HG03097 (cell line): ENCODE measurements at regions not wholly inside any gene's neighbourhood (a gene's known extent, or its start where the extent isn't known, plus 50 kb on each side); places are given as distances from the start of the nearest gene placed in this dataset.

ENCODE experiments used
- ATAC-seq: cut with Tn5 transposase; IDR thresholded peaks from one replicate; pipeline ENCODE4 v1.9.1; 2021; ENCODE audit not compliant: unreplicated experiment, low FRiP score

GRCh38 chr15:46461416-46461815 lies 826.6 kb downstream of the SQOR start:
- ATAC-seq: no peak

DNA sequence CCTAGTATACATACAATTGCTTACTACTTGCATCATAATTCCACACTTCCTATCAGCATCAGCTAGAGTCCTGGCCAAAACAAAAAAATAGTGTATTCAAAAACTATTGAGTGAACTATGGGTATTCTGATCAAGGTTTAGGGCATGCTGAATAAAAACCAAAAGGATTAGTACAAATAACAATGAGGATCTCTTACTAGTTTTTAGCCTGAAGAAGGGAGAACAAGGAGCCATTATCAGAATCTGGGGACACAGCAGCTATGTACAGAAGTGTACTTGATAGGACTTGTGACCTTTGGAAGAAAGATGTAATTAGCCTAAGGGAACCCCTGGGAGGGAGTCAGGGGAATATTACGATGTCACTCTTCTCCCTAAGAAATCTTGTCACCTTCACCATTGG lies 832.2 kb downstream of the SQOR start:
- no peak for ATAC-seq

DNA sequence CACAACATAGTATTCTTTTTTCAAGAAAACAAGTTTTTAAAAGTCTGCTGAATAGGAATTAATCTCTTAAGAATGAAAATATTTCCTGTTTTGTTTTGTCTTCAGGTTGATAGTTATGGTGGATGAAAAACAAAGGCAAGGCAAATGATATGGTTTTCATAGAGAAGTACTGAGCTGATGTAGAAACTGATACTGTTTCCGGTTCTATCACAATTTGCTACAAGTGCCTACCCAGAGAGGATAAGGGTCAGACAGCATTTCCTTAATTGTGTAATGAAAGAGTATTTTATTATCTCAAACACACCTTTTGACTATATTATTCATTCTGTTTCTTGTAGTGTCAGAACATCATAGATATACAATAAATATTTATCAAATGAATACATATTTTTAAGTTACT lies 836.3 kb downstream of the SQOR start:
- no peak for ATAC-seq

DNA sequence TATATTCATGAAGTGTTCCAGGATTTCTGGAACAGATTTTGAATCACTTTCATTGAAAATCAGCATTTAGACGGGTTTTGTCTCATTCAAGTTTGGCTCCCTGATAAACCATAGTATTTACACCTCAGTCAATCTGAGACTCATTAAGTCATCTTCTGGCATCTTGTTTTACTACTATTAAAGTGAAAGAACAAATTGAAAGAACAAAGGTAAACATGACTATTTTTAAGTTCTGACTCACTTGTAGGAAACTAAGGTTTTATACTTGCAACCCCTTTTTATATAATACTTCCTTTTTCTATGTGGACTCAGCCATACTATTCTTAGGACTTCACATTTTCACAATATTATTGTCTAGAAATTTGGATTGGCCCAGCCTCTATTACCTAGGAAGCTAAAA lies 854.4 kb downstream of the SQOR start:
- no peak for ATAC-seq

DNA sequence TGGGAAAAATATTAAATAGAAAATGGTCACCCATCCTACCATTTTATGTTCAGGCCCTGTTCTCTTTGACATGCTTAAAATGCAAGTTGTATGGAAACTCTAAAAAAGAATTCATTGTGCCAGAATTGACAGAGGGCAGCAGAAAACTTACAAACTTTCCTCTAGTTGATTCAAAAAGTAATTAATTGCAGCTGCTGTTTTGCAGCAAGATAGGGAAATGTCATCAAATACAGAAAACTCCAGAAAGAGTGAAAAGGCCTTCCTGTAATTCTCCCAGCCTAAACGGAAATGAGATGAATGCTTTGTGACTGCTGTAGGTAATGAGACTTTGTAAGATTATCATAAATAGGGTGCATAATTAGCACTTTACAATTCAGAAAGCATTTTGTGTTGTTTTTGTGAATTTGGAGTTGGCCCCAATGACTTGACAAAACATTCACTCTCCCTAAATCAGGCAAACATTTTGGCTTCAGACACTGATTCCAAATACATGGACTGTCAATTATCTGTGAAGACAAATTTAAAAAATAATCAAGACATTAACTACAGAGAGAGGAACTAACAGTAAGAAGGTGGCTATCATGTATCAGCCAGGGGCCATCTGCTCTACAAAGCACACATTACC lies 861.8 kb downstream of the SQOR start:
- ATAC-seq: no peak

- no peak for ATAC-seq
Observed at GRCh38 chr15:46502667-46503066, 867.8 kb downstream of the SQOR start.

DNA sequence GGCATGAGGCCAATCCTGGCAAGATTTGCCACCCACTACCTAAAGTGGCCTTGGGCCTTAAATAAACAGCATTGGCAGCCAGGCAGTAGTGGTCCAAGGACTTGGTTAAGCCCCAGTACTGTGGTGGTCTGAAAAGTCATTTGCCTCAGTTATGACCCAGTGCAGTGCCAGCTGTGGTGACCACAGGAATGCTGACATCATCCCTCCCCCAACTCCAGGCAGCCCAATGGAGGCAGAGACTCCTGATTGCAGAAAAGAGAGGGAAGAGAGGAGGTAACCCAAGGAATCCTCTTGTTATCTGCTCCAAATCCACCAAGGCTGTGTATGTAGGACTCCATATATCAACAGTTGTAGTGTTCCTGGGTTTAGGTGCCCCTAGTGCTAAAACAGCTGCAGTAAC lies 883.6 kb downstream of the SQOR start:
- no peak for ATAC-seq

DNA sequence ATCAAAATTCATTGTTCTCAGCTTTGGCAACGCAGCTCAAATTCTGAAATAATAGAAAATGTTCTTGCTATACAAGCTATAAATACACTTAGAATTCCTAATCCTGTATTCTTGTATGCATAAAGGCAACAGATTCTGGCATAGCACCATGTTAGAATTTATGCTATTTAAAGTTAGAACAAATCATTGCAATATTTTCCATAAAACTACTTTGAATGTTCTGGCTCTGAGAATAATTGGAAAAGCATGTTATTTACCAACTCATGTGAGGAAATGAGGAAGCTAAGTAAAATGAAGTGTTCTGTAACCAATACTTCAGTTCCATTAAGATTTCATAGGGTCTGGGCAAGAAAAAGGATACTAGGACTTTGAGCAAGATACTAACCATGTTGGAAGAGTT lies 888.9 kb downstream of the SQOR start:
- ATAC-seq: no peak

- no peak for ATAC-seq
Observed at GRCh38 chr15:46525984-46526725, 891.3 kb downstream of the SQOR start.

DNA sequence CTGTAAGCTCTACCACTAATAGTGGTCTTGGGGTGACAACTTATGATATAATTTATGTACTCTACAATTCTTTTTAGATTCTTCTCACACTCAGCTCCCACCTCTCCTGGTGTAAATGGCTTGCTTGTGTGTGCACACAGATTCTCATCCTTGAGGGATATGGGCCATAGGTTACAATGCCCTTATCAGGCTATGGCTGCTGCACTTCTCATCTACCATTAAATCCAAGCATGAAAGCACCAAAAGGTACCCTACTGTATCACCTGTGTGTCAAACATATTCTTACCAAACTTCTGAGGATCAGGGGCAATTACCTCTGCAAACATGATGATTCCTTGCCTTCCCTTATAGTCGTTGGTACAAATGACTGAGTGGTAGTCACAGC lies 891.9 kb downstream of the SQOR start:
- no peak for ATAC-seq

GRCh38 chr15:46543626-46544025 lies 908.8 kb downstream of the SQOR start:
- no peak for ATAC-seq

DNA sequence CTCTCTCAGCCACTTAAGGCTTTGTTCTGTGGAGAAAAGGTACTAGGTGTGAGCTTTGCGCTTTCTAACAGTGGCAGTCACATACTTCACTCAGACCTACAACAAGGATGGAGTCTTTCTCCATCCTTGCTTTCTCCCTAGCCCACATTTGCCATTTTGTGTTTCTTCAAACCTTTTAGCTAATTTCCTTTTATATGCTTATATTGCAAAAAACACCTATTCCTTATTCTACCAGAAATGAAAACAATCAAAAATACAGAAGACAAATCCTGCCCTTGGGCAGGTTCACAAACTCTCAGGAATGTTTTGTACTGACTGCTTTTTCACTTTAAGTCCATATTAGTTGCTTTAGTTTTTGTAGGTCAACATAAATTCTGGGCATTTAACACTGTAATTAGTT lies 914.2 kb downstream of the SQOR start:
- no peak for ATAC-seq

GRCh38 chr15:46552316-46552715 lies 917.5 kb downstream of the SQOR start:
- ATAC-seq: no peak

DNA sequence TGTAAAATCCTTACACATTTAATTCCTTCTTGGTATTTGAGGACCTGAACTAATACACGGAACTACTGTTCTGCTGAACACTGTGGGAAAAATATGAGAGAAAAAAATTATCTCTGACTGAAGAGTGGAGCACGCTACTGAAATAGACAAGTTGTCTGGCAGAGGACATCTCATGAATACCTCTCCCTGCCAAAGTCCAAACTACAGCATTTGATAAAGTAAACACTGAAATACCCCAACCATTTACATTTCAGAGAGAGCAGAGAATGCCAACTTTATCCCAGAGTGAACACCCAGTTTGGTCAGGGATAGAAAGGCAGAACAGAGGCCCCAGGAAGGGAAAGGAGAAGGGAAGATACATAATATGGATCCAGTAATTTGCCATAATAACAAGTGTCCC lies 920.7 kb downstream of the SQOR start:
- no peak for ATAC-seq

- no peak for ATAC-seq
Observed at GRCh38 chr15:46556010-46556409, 921.2 kb downstream of the SQOR start.

- ATAC-seq: no peak
Observed at GRCh38 chr15:46556559-46557379, 921.9 kb downstream of the SQOR start.

- no peak for ATAC-seq
Observed at GRCh38 chr15:46567968-46568367, 933.1 kb downstream of the SQOR start.

DNA sequence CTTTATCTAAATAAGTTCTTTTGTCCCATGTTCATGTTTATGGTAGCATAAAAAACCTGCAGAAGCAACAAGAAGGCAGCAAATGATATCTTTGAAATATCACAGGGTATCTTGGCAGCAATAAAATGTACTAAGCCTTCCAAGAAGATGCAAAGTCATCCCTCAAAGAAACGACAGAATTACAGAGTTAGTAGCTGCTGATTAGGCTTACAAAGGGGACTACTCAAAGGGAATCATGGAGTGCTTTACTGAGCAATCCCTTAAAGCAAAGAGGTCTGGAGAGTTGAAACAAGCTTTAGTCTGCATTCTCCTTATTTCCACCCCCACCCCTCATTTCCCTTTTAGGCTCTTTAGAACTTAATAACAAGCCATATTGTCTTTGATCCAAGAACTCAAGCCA lies 935.0 kb downstream of the SQOR start:
- ATAC-seq: no peak

GRCh38 chr15:46576646-46577395 lies 942.0 kb downstream of the SQOR start:
- ATAC-seq: no peak

DNA sequence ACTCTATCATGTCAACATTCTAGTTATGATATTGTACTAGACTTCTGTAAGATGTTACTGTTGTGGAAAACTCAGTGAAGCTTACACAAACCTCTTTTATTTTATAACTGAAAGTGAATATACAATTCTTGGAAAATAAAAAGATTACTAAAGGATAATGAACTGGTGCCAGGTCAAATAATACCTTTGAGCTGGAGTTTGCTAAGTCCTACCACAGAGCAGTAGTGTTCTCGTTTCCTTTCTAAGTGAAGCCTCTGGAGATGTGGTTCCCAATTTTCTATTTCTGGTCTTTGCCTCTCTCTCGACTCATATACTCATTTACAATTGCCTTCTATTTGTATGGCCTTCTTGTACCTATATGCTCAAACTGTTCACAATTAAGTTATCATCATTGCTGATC lies 942.9 kb downstream of the SQOR start:
- no peak for ATAC-seq

DNA sequence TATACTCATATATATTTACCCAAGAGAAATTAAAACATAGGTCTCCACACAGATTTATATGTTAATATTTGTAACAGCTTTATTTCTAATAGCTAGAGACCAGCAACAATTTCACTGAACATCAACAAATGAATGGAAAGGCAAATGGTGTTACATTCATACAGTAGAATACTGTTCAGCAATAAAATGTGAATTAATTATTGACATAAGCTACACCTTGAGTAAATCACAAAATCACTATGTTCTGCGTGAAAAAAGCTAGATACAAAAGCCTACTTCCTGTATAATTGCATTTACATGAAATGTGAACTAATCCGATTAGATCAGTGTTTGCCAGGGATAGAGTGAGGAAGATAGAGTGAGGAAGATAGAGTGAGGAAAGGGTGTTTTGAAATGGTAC lies 945.7 kb downstream of the SQOR start:
- no peak for ATAC-seq
